Ovary (tissue), 3 donors: ENCODE measurements at regions not wholly inside any gene's neighbourhood (a gene's known extent, or its start where the extent isn't known, plus 50 kb on each side); places are given as distances from the start of the nearest gene placed in this dataset.

ENCODE experiments used
- EP300 ChIP-seq: sonication (generic); formaldehyde crosslinking; IDR thresholded peaks from one replicate; pipeline ENCODE4 v1.6.1; 2017; ENCODE audit warnings: antibody characterized with exemption
- POLR2A ChIP-seq: fragments of 450-650 bp; IDR thresholded peaks from one replicate; pipeline ENCODE4 v1.6.1; 2017; ENCODE audit warnings: antibody characterized with exemption, mild to moderate bottlenecking, moderate library complexity
- TF ChIP-seq, protein P1 (sequence below), 3 donors: fragments of 450-650 bp in 2 of 3; fragments of 200-600 bp in 1 of 3; IDR thresholded peaks; one replicate each; pipeline versions ENCODE4 v1.5.1 to v1.8.0; 2016 to 2022; ENCODE audit warnings: antibody characterized with exemption in 3 of 3, mild to moderate bottlenecking in 1 of 3
- donor health status: DM: no; HTN: no; CAD: no.

DNA sequence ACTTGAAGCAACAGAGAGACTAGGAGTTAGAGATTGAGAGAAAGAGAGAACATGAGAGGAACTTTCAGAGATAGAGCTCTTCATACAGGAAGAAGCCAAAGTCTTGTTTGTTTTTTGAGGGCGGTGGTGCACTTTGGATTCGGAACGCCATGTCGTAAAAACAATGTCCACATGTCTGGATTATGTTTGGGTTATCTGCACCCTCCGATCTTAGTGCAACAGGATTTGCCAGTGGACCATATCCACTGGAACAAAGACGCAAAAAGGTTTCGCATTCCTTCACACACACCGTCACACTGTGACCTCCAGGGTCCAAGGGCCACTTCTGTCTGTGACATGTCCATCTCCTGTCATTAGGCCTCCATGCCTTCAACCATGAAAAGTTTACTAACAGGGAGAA, 141.8 kb upstream of the ATP11B start:
- TF ChIP-seq POLR2A, result no peak
- TF ChIP-seq, protein P1, sequence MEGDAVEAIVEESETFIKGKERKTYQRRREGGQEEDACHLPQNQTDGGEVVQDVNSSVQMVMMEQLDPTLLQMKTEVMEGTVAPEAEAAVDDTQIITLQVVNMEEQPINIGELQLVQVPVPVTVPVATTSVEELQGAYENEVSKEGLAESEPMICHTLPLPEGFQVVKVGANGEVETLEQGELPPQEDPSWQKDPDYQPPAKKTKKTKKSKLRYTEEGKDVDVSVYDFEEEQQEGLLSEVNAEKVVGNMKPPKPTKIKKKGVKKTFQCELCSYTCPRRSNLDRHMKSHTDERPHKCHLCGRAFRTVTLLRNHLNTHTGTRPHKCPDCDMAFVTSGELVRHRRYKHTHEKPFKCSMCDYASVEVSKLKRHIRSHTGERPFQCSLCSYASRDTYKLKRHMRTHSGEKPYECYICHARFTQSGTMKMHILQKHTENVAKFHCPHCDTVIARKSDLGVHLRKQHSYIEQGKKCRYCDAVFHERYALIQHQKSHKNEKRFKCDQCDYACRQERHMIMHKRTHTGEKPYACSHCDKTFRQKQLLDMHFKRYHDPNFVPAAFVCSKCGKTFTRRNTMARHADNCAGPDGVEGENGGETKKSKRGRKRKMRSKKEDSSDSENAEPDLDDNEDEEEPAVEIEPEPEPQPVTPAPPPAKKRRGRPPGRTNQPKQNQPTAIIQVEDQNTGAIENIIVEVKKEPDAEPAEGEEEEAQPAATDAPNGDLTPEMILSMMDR (IDR thresholded peaks at IDR 0.05), result no peak
- no peak for TF ChIP-seq EP300
